ENCODE measurements at regions not wholly inside any gene's neighbourhood (a gene's known extent, or its start where the extent isn't known, plus 50 kb on each side); places are given as distances from the start of the nearest gene placed in this dataset.
"Not testable (repeated sequence)": the region's sequence is repeated elsewhere in the genome, so short reads cannot be mapped to it uniquely, and the experiment has no call there.

DNA sequence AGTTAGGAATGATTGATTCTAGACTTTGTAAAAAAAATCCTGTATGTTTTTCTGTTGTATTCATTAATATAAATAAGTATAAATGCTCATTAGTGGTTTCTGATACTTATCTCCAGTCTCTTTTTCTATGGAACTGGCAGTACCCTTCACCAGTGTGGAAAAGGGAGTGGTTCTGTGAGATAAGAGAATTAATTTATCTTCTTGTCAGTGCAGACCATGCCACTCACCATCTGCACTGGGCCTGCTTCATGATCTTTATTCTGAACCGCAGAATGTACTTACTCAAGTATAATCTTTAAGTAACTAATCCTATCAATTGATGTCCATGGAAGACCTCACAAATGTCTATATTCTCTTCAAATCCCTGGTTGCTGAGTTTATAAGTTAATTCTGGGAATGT is 836.1 kb upstream of the CDH8 start:
- FAIRE-seq (no peak), DNase-seq (ENCODE audit: low spot score) (no peak)

GRCh38 chr16:62870554-62870953 is 834.3 kb upstream of the CDH8 start:
- DNase-seq (ENCODE audit: low spot score) (no peak), FAIRE-seq (no peak)

- FAIRE-seq (no peak), DNase-seq (ENCODE audit: low spot score) (no peak)
Observed at GRCh38 chr16:62869837-62870236, 833.6 kb upstream of the CDH8 start.

DNA sequence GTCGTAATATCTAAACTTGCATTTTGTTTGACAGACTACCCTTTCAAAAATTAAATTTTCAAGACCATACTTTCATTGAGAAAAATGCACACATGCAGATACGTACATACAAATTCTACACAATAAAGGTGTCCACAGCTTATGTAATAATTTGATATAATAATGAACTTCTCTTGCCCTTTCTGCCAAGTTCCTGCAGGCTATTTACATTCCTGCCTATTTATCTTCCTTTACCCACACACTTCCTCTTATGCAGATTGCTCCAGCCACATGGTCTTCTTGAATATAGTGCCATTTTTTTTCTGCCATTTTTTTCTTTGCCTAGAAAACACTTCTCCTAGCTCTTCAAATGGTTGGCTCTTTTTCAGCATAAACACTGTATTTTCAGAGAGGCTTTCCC is 826.9 kb upstream of the CDH8 start:
- no peak for FAIRE-seq
- no peak for DNase-seq (ENCODE audit: low spot score)

GRCh38 chr16:62853887-62854286 is 817.6 kb upstream of the CDH8 start:
- no peak for FAIRE-seq

DNA sequence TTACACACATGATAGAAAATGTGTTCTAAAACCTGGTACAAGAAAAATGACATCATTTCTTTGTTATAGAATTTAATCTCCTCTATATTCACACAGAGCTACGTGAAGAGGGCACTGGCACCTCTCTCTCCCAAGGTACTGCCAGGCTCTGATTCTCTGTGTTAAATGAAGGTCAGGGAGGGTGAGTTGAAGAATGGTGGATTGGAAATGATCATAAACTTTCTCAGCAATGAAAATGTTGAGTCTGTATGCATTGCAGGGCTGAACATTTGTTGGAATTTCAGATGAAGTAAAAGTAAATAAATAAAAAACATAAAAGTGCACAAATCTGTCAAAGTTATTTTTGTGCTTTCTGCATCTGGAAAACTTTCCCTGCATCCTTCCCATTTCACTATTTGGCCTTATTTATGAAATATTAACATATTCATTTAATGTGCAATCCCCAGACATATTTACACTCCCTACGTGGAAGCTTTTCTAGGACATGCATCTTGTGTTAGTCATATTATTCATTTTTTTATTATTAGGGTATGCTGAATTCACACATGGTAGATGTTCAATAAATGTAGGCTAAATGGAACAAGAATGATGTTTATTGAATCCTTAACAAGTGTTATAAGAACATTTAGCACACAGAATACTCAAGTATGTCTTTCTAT is 810.3 kb upstream of the CDH8 start:
- DNase-seq (ENCODE audit: low spot score) (no peak), FAIRE-seq (no peak)

More at GRCh38 chr16:62853887-62854286, 817.6 kb upstream of the CDH8 start:
- DNase-seq (ENCODE audit: low spot score), result no peak

DNA sequence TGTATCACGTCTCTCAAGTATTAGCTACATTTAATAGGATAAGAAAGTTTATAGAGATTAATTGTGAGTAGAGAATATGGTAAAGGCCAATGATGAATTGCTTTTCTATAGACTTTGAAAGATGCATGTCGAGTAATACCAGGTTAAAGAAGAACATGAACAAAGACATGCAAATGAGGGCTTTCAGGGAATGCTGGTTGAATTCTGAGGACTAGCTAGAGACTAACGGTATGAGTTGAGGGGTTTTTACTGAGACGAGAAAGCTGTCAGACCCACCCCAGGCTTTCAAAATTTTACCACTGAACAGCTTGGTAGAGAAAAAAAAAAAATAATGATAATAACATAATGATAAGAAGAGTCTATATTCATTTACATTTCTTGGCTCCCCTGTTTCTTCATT is 796.0 kb upstream of the CDH8 start:
- DNase-seq (ENCODE audit: low spot score) (no peak), FAIRE-seq (no peak)

GRCh38 chr16:62831235-62831850 is 795.1 kb upstream of the CDH8 start:
- DNase-seq (ENCODE audit: low spot score) (no peak), FAIRE-seq (no peak)

DNA sequence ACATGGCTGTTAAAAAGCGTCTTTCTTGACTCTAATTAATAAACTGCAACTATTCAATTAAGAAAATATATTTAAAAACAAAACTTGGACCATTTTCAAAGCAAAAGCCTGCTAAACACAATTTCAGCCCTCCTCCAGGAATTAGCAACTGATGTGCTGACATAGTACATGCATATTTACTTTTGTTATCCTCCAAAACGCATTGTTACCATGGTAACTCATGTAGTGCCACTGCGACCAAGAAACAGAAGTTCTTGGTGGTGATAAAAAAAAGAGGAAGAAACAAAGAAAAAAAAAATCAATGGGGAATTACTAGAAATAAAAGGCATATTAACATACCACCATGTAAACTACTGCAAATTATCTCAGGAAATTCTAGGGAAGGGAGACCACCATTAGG is 793.4 kb upstream of the CDH8 start:
- FAIRE-seq (no peak), DNase-seq (ENCODE audit: low spot score) (no peak)

GRCh38 chr16:62829084-62829483 is 792.8 kb upstream of the CDH8 start:
- DNase-seq (ENCODE audit: low spot score) (no peak), FAIRE-seq (no peak)

GRCh38 chr16:62821824-62822223 is 785.6 kb upstream of the CDH8 start:
- FAIRE-seq (no peak), DNase-seq (ENCODE audit: low spot score) (no peak)

DNA sequence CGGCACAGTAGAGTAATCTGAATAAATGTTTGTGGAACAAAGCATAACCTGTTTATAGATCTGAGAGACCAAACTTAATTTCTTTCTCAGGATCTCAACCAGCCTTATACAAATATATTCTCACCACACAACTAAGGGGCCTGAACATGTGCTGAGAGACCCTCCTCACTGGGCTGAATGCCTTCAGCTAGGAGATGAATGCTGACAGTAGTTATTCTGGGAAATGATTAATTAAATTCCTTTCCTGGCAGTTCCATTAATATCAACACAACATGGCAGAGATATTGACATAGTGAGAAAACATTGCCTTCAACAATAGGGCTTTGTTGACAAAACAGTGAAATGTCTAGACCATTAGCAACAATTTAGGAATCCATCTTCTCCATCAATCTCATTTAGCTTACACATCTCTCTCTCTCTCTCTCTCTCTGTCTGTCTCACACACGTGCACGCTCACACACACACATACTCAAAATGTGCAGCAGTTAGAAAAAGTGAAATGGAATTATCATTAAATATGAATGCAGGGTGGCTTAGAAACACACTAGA is 780.8 kb upstream of the CDH8 start:
- DNase-seq (ENCODE audit: low spot score), result no peak

DNA sequence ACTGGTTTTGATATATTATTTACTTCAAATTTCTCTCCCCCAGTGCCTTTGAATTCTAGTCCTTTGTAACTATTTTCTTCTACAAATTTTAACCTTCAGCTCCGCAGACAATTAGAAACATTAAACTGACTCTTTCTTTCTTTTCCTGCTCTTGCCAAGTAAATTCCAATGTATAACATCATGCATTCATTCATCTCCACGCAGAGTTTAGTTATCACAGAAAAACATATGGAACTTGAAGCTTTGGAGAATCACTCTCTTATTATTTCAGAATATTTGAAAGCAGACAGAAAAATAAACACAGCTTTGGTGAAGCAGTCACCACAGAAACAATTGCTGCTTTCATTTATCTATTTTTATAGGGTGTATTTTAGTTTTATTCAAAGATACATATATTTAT is 778.7 kb upstream of the CDH8 start:
- no peak for DNase-seq (ENCODE audit: low spot score)
- no peak for FAIRE-seq

More for the DNA sequence above, 780.8 kb upstream of the CDH8 start:
- FAIRE-seq, result no peak

- DNase-seq (ENCODE audit: low spot score) (no peak), FAIRE-seq (no peak)
Observed at GRCh38 chr16:62805221-62805857, 769.1 kb upstream of the CDH8 start.

DNA sequence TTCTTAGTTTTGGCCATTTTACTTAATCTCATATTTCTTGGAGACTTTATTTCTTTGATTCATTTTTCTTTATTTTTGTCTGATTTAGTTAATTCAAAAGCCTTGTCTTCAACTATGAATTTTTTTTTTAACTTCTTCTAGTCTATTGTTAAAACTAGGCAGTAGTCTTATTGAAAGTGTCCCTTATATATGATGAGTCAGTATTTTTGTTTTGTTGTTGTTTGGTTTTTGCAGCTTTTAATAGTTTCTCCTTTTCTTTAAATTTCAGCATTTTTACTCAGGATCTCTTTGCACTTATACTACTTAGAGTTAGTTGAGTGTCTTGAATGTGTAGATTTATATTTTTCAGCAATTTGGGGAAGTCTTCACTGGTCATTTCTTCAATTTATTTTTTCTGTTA is 758.5 kb upstream of the CDH8 start:
- no peak for FAIRE-seq
- DNase-seq (ENCODE audit: low spot score), result no peak

DNA sequence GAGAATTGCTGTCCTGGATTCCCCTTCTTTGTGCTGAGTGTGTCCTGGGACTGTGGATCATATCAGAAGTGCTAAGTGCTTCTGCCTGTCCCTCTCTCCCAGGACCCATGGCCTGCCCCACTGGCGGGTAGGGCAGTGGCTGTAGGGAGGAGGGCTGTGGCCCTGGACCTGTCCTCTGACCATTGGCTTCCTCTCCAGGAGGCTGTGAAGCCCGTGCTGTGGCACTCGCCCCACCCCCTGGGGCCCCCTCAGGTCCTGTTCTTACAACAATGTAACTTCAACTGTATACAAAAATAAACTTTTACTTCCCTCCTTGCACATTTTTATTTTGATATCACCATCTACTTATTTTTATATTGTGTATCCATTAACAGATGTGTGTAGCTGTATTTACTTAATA is 743.8 kb upstream of the CDH8 start:
- not testable (repeated sequence) for DNase-seq (ENCODE audit: low spot score); FAIRE-seq

- DNase-seq (ENCODE audit: low spot score) (no peak), FAIRE-seq (no peak)
Observed at GRCh38 chr16:62764572-62764971, 728.3 kb upstream of the CDH8 start.

DNA sequence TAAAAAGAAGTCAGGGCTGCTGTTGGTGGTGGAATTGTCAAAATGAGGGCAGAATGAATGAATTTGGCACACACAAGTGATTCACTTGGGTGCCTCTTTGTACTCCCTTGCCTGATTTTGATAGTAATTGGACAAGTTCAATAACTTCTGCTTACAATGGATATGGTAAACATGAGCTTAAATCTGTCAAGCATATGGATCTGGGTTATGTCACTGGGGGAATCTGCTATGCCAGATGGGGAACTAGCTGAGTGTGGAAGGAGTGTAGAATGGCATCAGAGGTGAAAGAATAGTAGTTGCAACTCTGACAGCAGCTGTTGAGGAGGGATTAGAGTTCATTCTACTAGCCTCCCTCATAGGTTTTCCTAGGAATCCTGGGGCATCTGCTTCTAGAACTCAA is 724.2 kb upstream of the CDH8 start:
- DNase-seq (ENCODE audit: low spot score), result no peak
- no peak for FAIRE-seq

DNA sequence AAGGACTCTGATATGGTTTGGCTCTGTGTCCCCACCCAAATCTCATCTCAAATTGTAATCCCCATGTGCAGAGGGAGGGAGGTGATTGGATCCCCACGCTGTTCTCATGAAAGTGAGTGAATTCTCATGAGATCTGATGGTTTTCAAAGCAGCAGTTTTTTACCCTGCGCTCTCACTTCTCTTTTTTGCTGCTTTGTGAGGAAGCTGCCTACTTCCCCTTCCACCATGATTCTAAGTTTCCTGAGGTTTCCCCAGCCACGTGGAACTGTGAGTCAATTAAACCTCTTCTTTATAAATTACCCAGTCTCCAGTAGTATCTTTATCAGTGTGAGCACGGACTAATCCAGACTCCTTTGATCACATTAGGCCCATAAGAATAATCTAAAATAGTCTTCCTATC is 719.7 kb upstream of the CDH8 start:
- FAIRE-seq (no peak), DNase-seq (ENCODE audit: low spot score) (no peak)

- DNase-seq (ENCODE audit: low spot score) (no peak), FAIRE-seq (no peak)
Observed at GRCh38 chr16:62752854-62753253, 716.6 kb upstream of the CDH8 start.

DNA sequence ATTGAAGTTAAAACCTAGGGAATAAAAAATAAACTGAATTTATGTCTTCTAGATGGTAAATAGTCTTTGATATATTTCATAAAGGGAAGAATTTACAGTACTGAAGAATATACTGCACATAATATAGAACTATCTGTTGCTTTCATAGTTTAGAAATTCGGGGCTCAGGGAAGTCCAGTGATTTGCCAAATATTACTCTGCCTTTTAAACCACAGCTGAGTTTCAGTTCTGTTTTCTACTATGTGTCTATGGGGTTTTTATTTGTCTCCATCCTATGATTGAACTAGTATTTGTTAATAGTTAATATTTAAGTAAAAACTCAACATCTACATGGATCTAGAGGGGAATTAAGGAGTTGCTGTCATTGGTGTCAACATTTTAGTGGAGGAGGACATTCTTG is 715.0 kb upstream of the CDH8 start:
- FAIRE-seq (no peak), DNase-seq (ENCODE audit: low spot score) (no peak)

GRCh38 chr16:62741692-62742091 is 705.5 kb upstream of the CDH8 start:
- FAIRE-seq, result no peak
- DNase-seq (ENCODE audit: low spot score), result no peak
